Fibroblast of skin of right quadriceps (primary cell): ENCODE measurements at regions not wholly inside any gene's neighbourhood (a gene's known extent, or its start where the extent isn't known, plus 50 kb on each side); places are given as distances from the start of the nearest gene placed in this dataset.
A peak's percentile ranks its signal among the peaks of the same experiment; 100 is the strongest.
"Not testable (repeated sequence)": the region's sequence is repeated elsewhere in the genome, so short reads cannot be mapped to it uniquely, and the experiment has no call there.

Source experiments
- DNase-seq: peaks from one replicate; pipeline ENCODE4 v3.0.0-alpha.2; 2013

DNA sequence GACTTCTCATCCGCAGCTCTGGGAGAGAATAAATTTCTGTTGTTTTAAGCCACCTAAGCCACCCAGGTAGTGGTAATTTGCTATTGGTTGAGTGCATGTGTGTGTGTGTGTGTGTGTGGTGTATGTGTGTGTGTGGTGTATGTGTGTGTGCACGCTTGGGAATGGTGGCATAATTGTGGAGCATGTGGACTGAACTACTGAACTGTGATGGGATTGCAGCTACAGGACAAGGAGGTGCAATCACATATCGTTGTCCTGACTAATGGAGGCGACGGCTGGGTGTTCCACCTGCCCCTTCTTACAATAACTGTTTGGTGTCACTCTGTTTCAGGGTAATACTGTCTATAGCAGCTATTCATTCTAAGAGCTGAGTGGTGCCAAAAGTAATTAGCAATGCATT is 448.7 kb upstream of the PFKP start:
- no peak for DNase-seq

DNA sequence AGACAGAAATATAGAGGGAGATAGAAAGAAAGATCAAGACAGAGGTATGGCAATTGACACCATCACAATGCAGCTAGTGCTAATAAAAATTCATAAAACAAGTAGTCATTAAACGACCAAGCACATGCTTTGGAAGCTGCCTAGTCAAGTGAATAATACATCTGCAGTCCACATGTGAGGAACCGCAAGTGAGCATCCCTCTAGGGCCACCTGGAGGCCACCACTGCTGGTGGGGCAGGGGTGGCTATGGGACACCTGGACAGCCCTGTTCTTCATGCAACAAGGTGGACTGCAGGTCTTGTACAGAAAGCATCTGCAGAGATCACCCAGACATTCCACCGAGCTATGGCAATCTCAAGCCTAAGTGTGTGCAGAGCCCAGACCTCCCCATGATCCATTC is 451.1 kb upstream of the PFKP start:
- no peak for DNase-seq

GRCh38 chr10:2611603-2612002 is 455.7 kb upstream of the PFKP start:
- no peak for DNase-seq

GRCh38 chr10:2610946-2611345 is 456.4 kb upstream of the PFKP start:
- no peak for DNase-seq

DNA sequence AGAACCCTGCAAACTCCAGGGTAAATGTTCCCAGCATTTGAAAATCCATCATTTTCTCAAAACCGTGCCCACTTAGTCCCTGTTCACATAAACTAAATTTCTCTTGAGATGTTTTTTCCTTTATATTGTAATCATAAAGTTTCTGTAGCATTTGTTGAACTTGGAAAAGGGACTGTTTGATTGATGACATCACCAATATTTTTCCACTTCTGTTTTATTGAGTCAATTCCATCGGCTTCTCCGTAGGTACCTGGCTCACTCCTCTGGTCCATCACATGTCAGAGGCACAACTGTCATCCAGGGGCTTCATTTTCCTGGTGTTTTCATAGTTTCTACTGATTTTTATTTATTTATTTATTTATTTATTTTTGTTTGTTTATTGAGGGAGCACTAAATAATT is 462.5 kb upstream of the PFKP start:
- no peak for DNase-seq

GRCh38 chr10:2599571-2599970 is 467.8 kb upstream of the PFKP start:
- no peak for DNase-seq

DNA sequence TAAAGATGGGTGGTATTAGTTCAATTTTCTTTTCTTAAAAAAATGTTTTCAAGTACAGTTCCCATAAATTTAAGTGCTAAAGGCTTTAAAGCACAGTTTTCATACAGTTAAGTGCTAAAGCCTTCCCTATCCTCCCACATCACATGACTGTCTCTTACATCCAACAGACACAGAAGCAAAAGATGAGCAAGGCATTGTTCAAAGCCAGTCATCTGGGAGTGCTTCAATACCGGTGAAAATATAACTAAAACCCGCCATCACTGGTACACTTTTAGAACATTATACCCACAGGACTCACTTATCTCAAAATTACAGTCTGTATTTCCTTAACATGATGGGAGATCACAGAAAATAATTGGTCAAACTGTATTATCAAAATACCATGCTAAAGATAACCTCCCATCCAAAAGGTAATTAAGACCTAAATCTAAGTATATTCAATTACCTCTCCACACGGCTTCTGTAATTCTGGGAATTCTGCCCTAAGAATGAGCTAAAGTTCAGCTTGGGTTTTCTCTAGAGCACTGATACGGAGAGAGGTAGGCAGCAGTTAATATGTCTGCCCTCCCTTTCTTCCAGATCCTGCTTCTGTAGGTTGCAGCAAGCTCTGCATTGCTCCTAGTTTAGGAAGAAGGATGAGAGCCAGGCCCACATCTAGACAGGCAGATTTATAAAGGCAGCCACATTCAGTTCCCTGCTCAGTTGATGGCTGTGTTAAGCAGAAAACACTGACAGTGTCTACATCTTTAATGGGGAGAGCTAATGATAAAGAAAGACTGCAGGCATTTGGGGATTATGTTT is 474.8 kb upstream of the PFKP start:
- no peak for DNase-seq

- no peak for DNase-seq
These were observed 478.2 kb upstream of the PFKP start for GRCh38 chr10:2589196-2589595.

- DNase-seq: no peak
These were observed 483.0 kb upstream of the PFKP start for GRCh38 chr10:2584385-2584784.

DNA sequence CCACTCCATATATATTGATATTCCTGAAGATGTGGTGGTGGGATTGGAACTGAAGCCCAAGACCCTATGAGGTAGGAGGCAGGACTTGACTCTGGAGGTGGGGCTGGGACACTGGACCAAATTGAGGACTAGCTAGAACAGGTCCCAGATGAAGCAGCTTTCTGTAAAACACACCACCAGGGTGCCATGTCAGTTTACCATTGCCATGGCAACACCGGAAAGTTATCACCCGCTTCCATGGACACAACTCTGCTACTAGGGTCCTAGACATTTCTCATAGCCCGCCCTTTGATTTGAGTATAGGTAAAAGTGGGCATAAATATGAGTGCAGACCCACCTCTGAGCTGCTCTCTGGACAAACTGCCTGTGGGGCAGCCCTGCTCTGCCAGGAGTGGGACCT is 490.5 kb upstream of the PFKP start:
- DNase-seq: no peak

- DNase-seq: no peak
These were observed 491.9 kb upstream of the PFKP start for GRCh38 chr10:2575460-2575859.

DNA sequence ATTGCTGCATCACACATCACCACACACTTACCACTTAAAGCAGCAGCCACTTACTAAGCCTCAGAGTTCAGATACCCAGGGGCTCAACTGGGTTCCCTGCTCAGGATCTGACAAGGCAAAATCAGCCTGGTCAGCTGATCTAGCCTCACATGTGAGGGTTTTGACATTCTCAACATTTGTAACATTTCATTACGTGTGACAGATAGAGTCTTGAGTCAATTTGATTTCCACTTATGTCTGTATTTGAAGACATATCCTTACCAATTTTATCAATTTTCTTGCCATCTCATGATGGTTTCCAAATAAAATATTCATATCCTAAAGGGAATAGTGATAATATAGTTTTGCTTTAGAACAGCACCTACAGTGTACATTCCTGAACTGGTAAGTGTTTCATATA is 494.7 kb upstream of the PFKP start:
- DNase-seq: no peak

- no peak for DNase-seq
These were observed 510.5 kb upstream of the PFKP start for GRCh38 chr10:2556883-2557282.

DNA sequence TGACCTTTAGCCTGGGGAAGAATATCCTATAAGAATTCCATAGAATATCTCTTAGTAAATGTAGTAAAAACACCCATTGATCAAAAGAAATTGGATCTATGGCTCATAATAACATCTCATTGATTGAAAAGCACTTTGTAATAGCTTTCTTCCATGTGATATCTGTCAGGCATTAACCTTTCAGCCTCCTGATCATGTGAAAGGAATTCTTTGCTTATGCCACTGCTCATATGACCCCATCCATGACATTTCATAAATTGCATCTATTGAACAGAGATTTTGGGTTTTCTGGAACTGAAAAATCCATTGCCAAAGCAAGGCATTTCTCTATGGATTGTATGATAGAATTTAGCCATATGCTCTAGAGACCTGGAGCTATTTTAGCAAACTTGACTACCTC is 519.3 kb upstream of the PFKP start:
- DNase-seq: no peak

- DNase-seq: no peak
These were observed 519.7 kb upstream of the PFKP start for GRCh38 chr10:2547606-2548005.

DNA sequence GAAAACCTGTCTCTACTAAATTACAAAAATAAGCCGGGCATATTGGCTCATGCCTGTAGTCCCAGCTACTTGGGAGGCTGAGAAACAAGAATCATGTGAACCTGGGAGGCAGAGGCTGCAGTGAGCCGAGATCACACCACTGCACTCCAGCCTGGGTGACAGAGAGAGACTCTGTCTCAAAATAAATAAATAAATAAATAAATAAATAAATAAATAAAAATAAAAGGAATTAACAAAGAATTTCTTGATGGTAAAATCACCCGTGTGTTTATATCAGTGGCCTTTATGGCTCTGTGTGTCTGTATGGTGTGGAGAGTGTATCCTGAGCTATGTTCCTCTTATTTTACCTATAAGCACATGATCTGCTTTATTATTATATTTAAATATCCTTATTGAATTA is 520.5 kb upstream of the PFKP start:
- DNase-seq: not testable (repeated sequence)

- DNase-seq: no peak
These were observed 523.4 kb upstream of the PFKP start for GRCh38 chr10:2543974-2544373.

DNA sequence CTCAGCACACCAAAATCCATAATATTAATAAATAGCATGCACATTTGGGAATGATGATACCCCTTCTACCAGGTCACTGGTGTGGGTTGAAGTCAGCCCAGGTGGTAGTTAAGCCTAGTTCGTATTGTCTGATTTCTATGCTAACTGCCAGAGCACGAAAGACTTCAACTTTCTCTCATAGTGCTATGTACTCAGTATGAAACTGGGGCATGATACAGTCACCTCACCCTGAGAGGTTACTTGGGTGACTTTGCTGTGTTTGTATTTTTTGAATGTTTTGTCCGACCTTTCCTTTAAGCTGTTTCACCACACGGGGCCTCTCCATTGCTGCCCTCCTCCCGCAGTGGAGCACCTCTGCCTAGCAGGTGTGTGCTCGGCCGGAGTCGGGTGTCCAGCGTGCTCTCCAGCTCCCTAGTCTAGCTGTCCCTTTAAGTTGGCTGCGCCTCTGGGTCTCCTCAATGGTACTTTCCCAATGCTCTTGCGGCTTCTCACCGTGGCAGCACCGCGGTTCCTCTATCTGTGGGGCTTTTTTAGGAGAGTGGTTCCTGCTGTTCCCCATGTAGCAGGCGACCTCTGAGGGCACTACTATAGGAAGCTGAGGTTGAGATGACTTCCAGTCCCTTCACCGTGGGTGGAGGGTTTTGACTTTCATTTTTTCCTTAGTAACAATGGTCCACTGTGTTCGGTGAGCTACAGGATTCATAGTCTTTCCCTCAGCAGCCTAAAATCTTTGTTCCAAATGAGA is 524.0 kb upstream of the PFKP start:
- DNase-seq: no peak

DNA sequence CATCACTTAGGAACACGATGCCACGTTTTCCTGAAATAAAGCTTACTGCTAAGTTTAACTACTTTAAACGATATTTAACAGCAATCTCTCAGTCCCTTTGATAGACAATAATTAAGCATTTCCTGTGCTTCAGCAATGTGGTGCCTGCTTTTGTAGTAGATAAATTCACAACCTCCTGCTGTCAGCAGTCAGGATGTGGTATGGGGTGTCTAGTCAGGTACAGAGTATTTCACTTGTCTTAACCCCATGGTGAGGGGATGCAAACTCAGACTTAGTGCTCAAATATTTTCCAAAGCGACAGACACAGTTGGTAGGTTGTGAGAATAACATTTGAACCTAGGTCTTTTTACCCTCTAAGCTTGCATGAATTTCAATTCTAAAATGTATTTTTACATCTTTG is 526.2 kb upstream of the PFKP start:
- DNase-seq: no peak

DNA sequence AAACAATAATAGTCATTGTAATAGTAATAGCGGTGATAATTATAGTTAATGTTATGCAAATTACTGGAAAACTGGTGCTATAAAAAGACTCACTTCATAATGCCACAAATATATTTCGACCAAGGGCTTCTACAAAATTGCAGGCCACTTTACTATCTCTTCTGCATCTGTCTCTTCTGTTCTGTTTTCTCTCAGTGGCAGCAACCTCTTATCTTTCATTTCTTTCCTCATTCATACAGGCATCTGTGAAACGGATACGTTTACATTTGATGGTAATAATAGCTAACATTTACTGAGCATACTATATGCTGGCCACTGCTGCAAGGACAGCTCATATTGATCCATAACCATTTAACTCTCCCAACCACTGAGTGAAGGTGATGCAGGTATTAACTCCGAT is 537.4 kb upstream of the PFKP start:
- no peak for DNase-seq

- DNase-seq: no peak
These were observed 541.6 kb upstream of the PFKP start for GRCh38 chr10:2525781-2526180.

GRCh38 chr10:2519139-2519538 is 548.2 kb upstream of the PFKP start:
- no peak for DNase-seq

DNA sequence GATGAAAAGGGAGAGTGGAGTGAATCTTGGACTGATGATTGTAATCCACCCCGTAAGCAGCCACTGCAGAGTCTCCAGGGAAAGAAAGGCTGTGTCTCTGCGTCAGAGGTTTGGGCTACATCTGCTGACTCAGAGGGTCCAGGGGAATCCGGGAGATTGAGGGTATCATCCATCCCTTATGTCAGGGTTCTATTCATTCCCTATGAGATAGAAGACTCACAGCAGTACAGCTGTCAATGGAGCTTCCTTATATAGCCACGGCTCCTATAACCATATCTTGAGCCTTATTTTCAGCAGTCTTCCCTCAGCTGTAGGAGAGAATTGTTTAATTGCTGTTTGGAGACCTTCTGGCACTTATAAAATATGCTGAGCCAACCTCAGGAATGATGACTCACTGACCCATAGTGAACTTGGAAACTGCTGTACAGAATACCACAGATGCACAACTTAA is 558.2 kb upstream of the PFKP start:
- DNase-seq: peak; percentile 88

GRCh38 chr10:2501366-2501940 is 565.9 kb upstream of the PFKP start:
- not testable (repeated sequence) for DNase-seq
